ENCODE measurements at regions not wholly inside any gene's neighbourhood (a gene's known extent, or its start where the extent isn't known, plus 50 kb on each side); places are given as distances from the start of the nearest gene placed in this dataset.
"Not testable (repeated sequence)": the region's sequence is repeated elsewhere in the genome, so short reads cannot be mapped to it uniquely, and the experiment has no call there.

- Histone ChIP-seq H3K27me3 (no peaks in the 10 kb centered on the region), H3K4me2 (no peak overlapping the region), H3K4me3 (no peak overlapping the region), H3K4me1 (peaks cover 7 to 20% (median 12%) of the 10 kb centered on the region in 10 experiments), H3K9me3 (replicated peaks in 1 of 11) (no peaks in the 10 kb centered on the region), H3K9ac (no peak overlapping the region), H3K36me3 (no peaks in the 10 kb centered on the region), H4K20me1 (no peaks in the 10 kb centered on the region), H3K27ac (no peak overlapping the region)
- TF ChIP-seq Cebpa-rat (IDR thresholded peaks at IDR 0.05) = no peak
These were observed 106.2 kb upstream of the CCDC91 start for GRCh38 chr12:28083840-28084678.

- Histone ChIP-seq H3K27ac (no peak overlapping the region), H3K9me3 (replicated peaks in 1 of 11) (no peaks in the 10 kb centered on the region), H4K20me1 (no peaks in the 10 kb centered on the region), H3K4me1 (peaks cover 20 to 37% (median 28%) of the 10 kb centered on the region in 10 experiments), H3K4me2 (peak overlapping the region in 1 of 11 experiments; percentile 8; a peak in 2 of 22 replicates), H3K9ac (no peak overlapping the region), H3K36me3 (no peaks in the 10 kb centered on the region), H3K4me3 (no peak overlapping the region), H3K27me3 (no peaks in the 10 kb centered on the region)
- no peak for TF ChIP-seq Cebpa-rat (IDR thresholded peaks at IDR 0.05)
These were observed 103.6 kb upstream of the CCDC91 start for GRCh38 chr12:28086521-28087155.

- peak overlapping the region; percentile 68 to 85 (median 76) for H3K4me2 ChIP-seq
- peak overlapping the region in 5 of 10 experiments; percentile 8 to 38 (median 33); a peak in 8 of 20 replicates for H3K4me3 ChIP-seq
- H3K4me1 ChIP-seq = peaks cover 20 to 37% (median 28%) of the 10 kb centered on the region in 10 experiments
- no peaks in the 10 kb centered on the region for H3K36me3 ChIP-seq
- TF ChIP-seq Cebpa-rat (IDR thresholded peaks at IDR 0.05) = no peak
- H3K27ac ChIP-seq = peak overlapping the region in 1 of 11 experiments; percentile 16; a peak in 1 of 22 replicates
- H4K20me1 ChIP-seq = no peaks in the 10 kb centered on the region
- H3K9me3 ChIP-seq (replicated peaks in 1 of 11) = no peaks in the 10 kb centered on the region
- no peaks in the 10 kb centered on the region for H3K27me3 ChIP-seq
- no peak overlapping the region for H3K9ac ChIP-seq
These were observed 101.5 kb upstream of the CCDC91 start for GRCh38 chr12:28088566-28089272.

GRCh38 chr12:28089338-28089737 is 100.9 kb upstream of the CCDC91 start:
- peak overlapping the region; percentile 68 to 85 (median 76); a peak in 21 of 22 replicates for H3K4me2 ChIP-seq
- peak overlapping the region in 2 of 10 experiments; percentile 8 to 33; a peak in 4 of 20 replicates for H3K4me3 ChIP-seq
- peaks cover 20 to 37% (median 28%) of the 10 kb centered on the region in 10 experiments for H3K4me1 ChIP-seq
- H3K36me3 ChIP-seq = no peaks in the 10 kb centered on the region
- no peaks in the 10 kb centered on the region for H3K9me3 ChIP-seq (replicated peaks in 1 of 11)
- no peaks in the 10 kb centered on the region for H3K27me3 ChIP-seq
- TF ChIP-seq Cebpa-rat (IDR thresholded peaks at IDR 0.05) = no peak
- no peak overlapping the region for H3K9ac ChIP-seq
- no peaks in the 10 kb centered on the region for H4K20me1 ChIP-seq
- peak overlapping the region in 1 of 11 experiments; percentile 18; a peak in 1 of 22 replicates for H3K27ac ChIP-seq

GRCh38 chr12:28090835-28091234 is 99.4 kb upstream of the CCDC91 start:
- peak overlapping the region in 6 of 11 experiments; percentile 70 to 85 (median 78); a peak in 9 of 22 replicates for H3K4me2 ChIP-seq
- no peak overlapping the region for H3K4me3 ChIP-seq
- H3K36me3 ChIP-seq = no peaks in the 10 kb centered on the region
- TF ChIP-seq Cebpa-rat (IDR thresholded peaks at IDR 0.05) = no peak
- no peak overlapping the region for H3K9ac ChIP-seq
- H3K4me1 ChIP-seq = peaks cover 20 to 37% (median 28%) of the 10 kb centered on the region in 10 experiments
- no peak overlapping the region for H3K27ac ChIP-seq
- H4K20me1 ChIP-seq = no peaks in the 10 kb centered on the region
- H3K9me3 ChIP-seq (replicated peaks in 1 of 11) = no peaks in the 10 kb centered on the region
- H3K27me3 ChIP-seq = no peaks in the 10 kb centered on the region

- Histone ChIP-seq H3K4me3 (no peak overlapping the region), H3K4me1 (peaks cover 20 to 32% (median 28%) of the 10 kb centered on the region in 10 experiments)
- no peak for TF ChIP-seq Cebpa-rat (IDR thresholded peaks at IDR 0.05)
These were observed 97.9 kb upstream of the CCDC91 start for GRCh38 chr12:28092396-28092795.

GRCh38 chr12:28096649-28097048 is 93.6 kb upstream of the CCDC91 start:
- TF ChIP-seq Cebpa-rat (IDR thresholded peaks at IDR 0.05) = no peak
- H3K4me3 ChIP-seq = no peak overlapping the region
- no peaks in the 10 kb centered on the region for H3K36me3 ChIP-seq
- no peaks in the 10 kb centered on the region for H3K27me3 ChIP-seq
- peaks cover 0 to 4% (median 0%) of the 10 kb centered on the region in 11 experiments; a peak in 1 of 22 replicates for H3K9me3 ChIP-seq (replicated peaks in 1 of 11)
- H3K9ac ChIP-seq = no peak overlapping the region
- H4K20me1 ChIP-seq = no peaks in the 10 kb centered on the region
- H3K4me2 ChIP-seq = no peak overlapping the region
- H3K4me1 ChIP-seq = no peaks in the 10 kb centered on the region
- H3K27ac ChIP-seq = no peak overlapping the region

More at GRCh38 chr12:28092396-28092795, 97.9 kb upstream of the CCDC91 start:
- no peaks in the 10 kb centered on the region for H3K9me3 ChIP-seq (replicated peaks in 1 of 11)
- H3K4me2 ChIP-seq = no peak overlapping the region
- H3K9ac ChIP-seq = no peak overlapping the region
- no peak overlapping the region for H3K27ac ChIP-seq
- H4K20me1 ChIP-seq = no peaks in the 10 kb centered on the region
- no peaks in the 10 kb centered on the region for H3K27me3 ChIP-seq
- H3K36me3 ChIP-seq = no peaks in the 10 kb centered on the region

- no peak for TF ChIP-seq Cebpa-rat (IDR thresholded peaks at IDR 0.05)
These were observed 93.0 kb upstream of the CCDC91 start for GRCh38 chr12:28097221-28097620.

GRCh38 chr12:28099245-28099644 is 91.0 kb upstream of the CCDC91 start:
- H3K27me3 ChIP-seq; H3K9me3 ChIP-seq (replicated peaks in 1 of 11); H3K9ac ChIP-seq; H3K4me3 ChIP-seq; H3K4me1 ChIP-seq; H4K20me1 ChIP-seq; H3K36me3 ChIP-seq; H3K4me2 ChIP-seq; H3K27ac ChIP-seq: not testable (repeated sequence)

More at GRCh38 chr12:28097221-28097620, 93.0 kb upstream of the CCDC91 start:
- Histone ChIP-seq H3K4me3 (no peak overlapping the region), H3K36me3 (no peaks in the 10 kb centered on the region), H3K9me3 (replicated peaks in 1 of 11) (peaks cover 0 to 4% (median 0%) of the 10 kb centered on the region in 11 experiments; a peak in 1 of 22 replicates), H3K4me1 (no peaks in the 10 kb centered on the region), H3K27me3 (no peaks in the 10 kb centered on the region), H4K20me1 (no peaks in the 10 kb centered on the region), H3K9ac (no peak overlapping the region), H3K4me2 (no peak overlapping the region), H3K27ac (no peak overlapping the region)

All from BLaER1 treated with 17β-estradiol and CSF1 and Interleukin-3, amounts not matched to agents 10 nM and 100 nM (cell line).